ENCODE measurements at regions not wholly inside any gene's neighbourhood (a gene's known extent, or its start where the extent isn't known, plus 50 kb on each side); places are given as distances from the start of the nearest gene placed in this dataset.

- CTCF ChIA-PET (ENCODE audit: unreplicated experiment), result no interaction called here
- no TSS peak for BruUV-seq (replicated peaks)
These were observed 65.3 kb upstream of the C1QTNF7 start for GRCh38 chr4:15362541-15362940.

DNA sequence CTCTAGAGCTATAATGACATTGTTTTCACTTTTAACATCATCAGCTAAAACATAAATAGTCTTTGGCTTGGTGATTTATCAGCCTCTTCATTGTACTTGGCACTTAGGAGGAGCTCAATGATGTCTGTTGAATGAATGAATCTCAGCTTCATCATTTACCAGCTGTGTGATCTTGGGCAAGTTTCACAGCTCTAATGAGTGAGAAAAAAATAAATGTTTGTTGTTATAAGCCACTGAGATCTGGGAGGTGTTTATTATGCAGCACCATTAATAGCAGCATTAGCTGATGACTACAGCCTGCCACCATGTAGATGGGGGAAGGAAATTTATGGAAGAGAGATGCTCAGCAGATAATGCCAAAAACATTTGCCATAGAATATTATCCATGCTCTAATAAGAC is 63.6 kb upstream of the C1QTNF7 start:
- H3K36me3 ChIP-seq (ENCODE audit: insufficient read depth, low read length), result no peaks in the 10 kb centered on the region
- no peaks in the 10 kb centered on the region for H4K20me1 ChIP-seq (ENCODE audit: insufficient read depth, low read length)
- H3K4me3 ChIP-seq (ENCODE audit: low read depth, low read length, poor library complexity, severe bottlenecking), result no peak overlapping the region
- no TSS peak for BruUV-seq (replicated peaks)
- H3K4me2 ChIP-seq (ENCODE audit: low read length), result no peak overlapping the region
- H3K79me2 ChIP-seq (ENCODE audit: insufficient read depth, low read depth, low read length), result no peaks in the 10 kb centered on the region
- CTCF ChIA-PET (ENCODE audit: unreplicated experiment), result no interaction called here
- no peak overlapping the region for H2AFZ ChIP-seq (ENCODE audit: low read length)
- POLR2A ChIA-PET, result interaction anchor here (1.0 kb wide), 1 partner anchor 11 kb away, joined by 3 read pairs; no protein-coding TSS in a partner anchor
- no peaks in the 10 kb centered on the region for H3K4me1 ChIP-seq (ENCODE audit: insufficient read depth, low read length, poor library complexity, severe bottlenecking)
- TF ChIP-seq CTCF (conservative IDR thresholded peaks at IDR 0.05; ENCODE audit: low read length) (no peak), EZH2phosphoT487 (IDR thresholded peaks at IDR 0.05; ENCODE audit: borderline replicate concordance, low read depth, low read length) (no peak)
- H3K27ac ChIP-seq (ENCODE audit: low read depth, low read length, poor library complexity, severe bottlenecking), result no peak overlapping the region
- H3K9me2 ChIP-seq (ENCODE audit: insufficient read depth, low read length), result no peaks in the 10 kb centered on the region
- no peaks in the 10 kb centered on the region for H3K9me3 ChIP-seq (ENCODE audit: low read length)
- intact Hi-C loops (cut with micrococcal nuclease; ENCODE audit: unreplicated experiment), result no loop called here
- no peak for DNase-seq (ENCODE audit: low spot score)

More at GRCh38 chr4:15362541-15362940, 65.3 kb upstream of the C1QTNF7 start:
- intact Hi-C loops (cut with micrococcal nuclease; ENCODE audit: unreplicated experiment), result no loop called here
- Histone ChIP-seq H3K4me1 (ENCODE audit: insufficient read depth, low read length, poor library complexity, severe bottlenecking) (no peaks in the 10 kb centered on the region), H3K79me2 (ENCODE audit: insufficient read depth, low read depth, low read length) (no peaks in the 10 kb centered on the region), H3K4me3 (ENCODE audit: low read depth, low read length, poor library complexity, severe bottlenecking) (no peak overlapping the region), H3K36me3 (ENCODE audit: insufficient read depth, low read length) (no peaks in the 10 kb centered on the region), H2AFZ (ENCODE audit: low read length) (no peak overlapping the region), H3K9me2 (ENCODE audit: insufficient read depth, low read length) (no peaks in the 10 kb centered on the region), H3K27ac (ENCODE audit: low read depth, low read length, poor library complexity, severe bottlenecking) (no peak overlapping the region), H3K4me2 (ENCODE audit: low read length) (no peak overlapping the region), H4K20me1 (ENCODE audit: insufficient read depth, low read length) (no peaks in the 10 kb centered on the region), H3K9me3 (ENCODE audit: low read length) (no peaks in the 10 kb centered on the region)
- TF ChIP-seq EZH2phosphoT487 (IDR thresholded peaks at IDR 0.05; ENCODE audit: borderline replicate concordance, low read depth, low read length) (no peak), CTCF (conservative IDR thresholded peaks at IDR 0.05; ENCODE audit: low read length) (no peak)
- no peak for DNase-seq (ENCODE audit: low spot score)
- POLR2A ChIA-PET, result interaction anchor here (0.9 to 1.0 kb wide), 2 partner anchors 13 to 129 kb away, joined by 3 read pairs; no protein-coding TSS in a partner anchor

GRCh38 chr4:15365641-15366040 is 62.2 kb upstream of the C1QTNF7 start:
- no peaks in the 10 kb centered on the region for H3K9me2 ChIP-seq (ENCODE audit: insufficient read depth, low read length)
- no peaks in the 10 kb centered on the region for H4K20me1 ChIP-seq (ENCODE audit: insufficient read depth, low read length)
- no peak for DNase-seq (ENCODE audit: low spot score)
- no peak overlapping the region for H3K27ac ChIP-seq (ENCODE audit: low read depth, low read length, poor library complexity, severe bottlenecking)
- no peaks in the 10 kb centered on the region for H3K4me1 ChIP-seq (ENCODE audit: insufficient read depth, low read length, poor library complexity, severe bottlenecking)
- H3K4me3 ChIP-seq (ENCODE audit: low read depth, low read length, poor library complexity, severe bottlenecking), result no peak overlapping the region
- H3K4me2 ChIP-seq (ENCODE audit: low read length), result no peak overlapping the region
- ChIA-PET CTCF (ENCODE audit: unreplicated experiment) (no interaction called here), POLR2A (interaction anchor here (0.6 to 1.1 kb wide), 3 partner anchors 10 to 43 kb away, joined by 3 to 5 read pairs (median 3); no protein-coding TSS in a partner anchor)
- H2AFZ ChIP-seq (ENCODE audit: low read length), result no peak overlapping the region
- H3K9me3 ChIP-seq (ENCODE audit: low read length), result no peaks in the 10 kb centered on the region
- no peak for TF ChIP-seq EZH2phosphoT487 (IDR thresholded peaks at IDR 0.05; ENCODE audit: borderline replicate concordance, low read depth, low read length)
- no peak for TF ChIP-seq CTCF (conservative IDR thresholded peaks at IDR 0.05; ENCODE audit: low read length)
- no TSS peak for BruUV-seq (replicated peaks)
- intact Hi-C loops (cut with micrococcal nuclease; ENCODE audit: unreplicated experiment), result no loop called here
- no peaks in the 10 kb centered on the region for H3K36me3 ChIP-seq (ENCODE audit: insufficient read depth, low read length)
- H3K79me2 ChIP-seq (ENCODE audit: insufficient read depth, low read depth, low read length), result no peaks in the 10 kb centered on the region

Data from OCI-LY7 (cell line).